Activated CD4-positive, alpha-beta T cell treated with anti-CD3 and anti-CD28 coated beads for 48 hours (primary cell): ENCODE measurements at regions not wholly inside any gene's neighbourhood (a gene's known extent, or its start where the extent isn't known, plus 50 kb on each side); places are given as distances from the start of the nearest gene placed in this dataset.
"Not testable (repeated sequence)": the region's sequence is repeated elsewhere in the genome, so short reads cannot be mapped to it uniquely, and the experiment has no call there.

Source experiments
- DNase-seq: peaks from one replicate; pipeline ENCODE4 v3.0.0-alpha.2; 2020

- DNase-seq: no peak
Observed at GRCh38 chr7:86592185-86592584, 51.5 kb upstream of the GRM3 start.

GRCh38 chr7:86574006-86574405, 69.7 kb upstream of the GRM3 start:
- DNase-seq: no peak

GRCh38 chr7:86558680-86559501, 84.8 kb upstream of the GRM3 start:
- no peak for DNase-seq

- no peak for DNase-seq
Observed at GRCh38 chr7:86534641-86535040, 109.1 kb upstream of the GRM3 start.

GRCh38 chr7:86504229-86504628, 139.5 kb upstream of the GRM3 start:
- DNase-seq: no peak

- DNase-seq: no peak
Observed at GRCh38 chr7:86499986-86500385, 143.7 kb upstream of the GRM3 start.

- DNase-seq: no peak
Observed at GRCh38 chr7:86485827-86486226, 157.9 kb upstream of the GRM3 start.

DNA sequence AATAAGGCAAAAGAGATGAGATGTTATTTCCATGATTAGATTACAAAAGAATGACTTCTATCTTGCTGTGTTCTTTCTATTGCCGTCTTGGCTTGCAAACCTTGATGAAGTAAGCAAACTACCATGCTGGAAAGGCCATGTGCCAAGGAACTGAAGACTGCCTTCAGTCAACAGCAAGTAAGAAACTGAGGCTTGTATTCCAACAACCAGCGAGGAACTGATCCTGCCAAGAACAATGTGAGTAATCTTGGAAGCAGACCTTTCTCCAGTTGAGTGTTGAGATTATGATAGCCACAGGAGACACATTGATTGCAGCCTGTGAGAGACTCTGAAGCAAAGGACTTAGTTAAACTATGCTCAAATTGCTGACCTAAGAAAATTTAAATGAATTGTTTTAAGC, 164.6 kb upstream of the GRM3 start:
- no peak for DNase-seq

GRCh38 chr7:86477343-86477935, 166.3 kb upstream of the GRM3 start:
- DNase-seq: no peak

DNA sequence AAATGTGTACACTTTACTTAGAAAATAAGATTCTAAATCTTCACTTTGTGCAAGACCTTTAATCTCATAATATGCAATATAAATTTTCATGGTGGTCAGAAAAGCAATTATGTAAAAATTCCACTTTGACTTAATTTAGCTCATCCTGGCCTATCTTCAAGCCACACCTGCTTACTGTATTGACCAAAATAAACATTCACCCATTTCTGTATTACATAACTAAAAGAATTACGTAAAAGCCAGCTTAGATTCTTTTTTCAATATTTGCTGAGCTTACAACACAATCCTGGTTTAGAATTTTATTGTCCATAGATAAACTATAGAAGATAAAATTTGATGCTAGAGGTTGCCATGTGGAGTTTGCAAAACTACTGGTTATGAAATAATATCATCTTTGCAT, 172.9 kb upstream of the GRM3 start:
- no peak for DNase-seq

GRCh38 chr7:86469680-86470295, 173.9 kb upstream of the GRM3 start:
- peak; percentile 60 for DNase-seq

- DNase-seq: no peak
Observed at GRCh38 chr7:86454753-86455152, 189.0 kb upstream of the GRM3 start.

- no peak for DNase-seq
Observed at GRCh38 chr7:86453454-86453853, 190.3 kb upstream of the GRM3 start.

DNA sequence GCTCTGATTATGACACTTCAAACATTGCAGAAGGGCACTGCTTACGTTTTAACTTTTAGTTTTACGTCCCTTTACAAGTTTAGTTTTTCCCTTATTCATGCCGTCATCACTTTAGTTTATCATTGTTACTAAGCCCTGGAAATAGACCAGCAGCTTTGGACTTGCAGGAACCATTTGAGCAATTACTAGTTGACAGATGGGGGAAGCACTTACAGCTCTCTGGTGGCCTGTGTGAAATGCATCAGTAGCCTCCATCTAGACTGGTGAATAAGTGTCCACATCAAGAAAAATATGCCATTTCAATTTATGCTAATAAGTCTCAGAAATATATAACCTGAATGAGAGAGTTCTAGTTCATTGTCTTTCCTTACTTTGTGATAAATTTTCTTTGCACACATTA, 194.9 kb upstream of the GRM3 start:
- DNase-seq: no peak

GRCh38 chr7:86445285-86445684, 198.4 kb upstream of the GRM3 start:
- no peak for DNase-seq

GRCh38 chr7:86444245-86444644, 199.5 kb upstream of the GRM3 start:
- no peak for DNase-seq

DNA sequence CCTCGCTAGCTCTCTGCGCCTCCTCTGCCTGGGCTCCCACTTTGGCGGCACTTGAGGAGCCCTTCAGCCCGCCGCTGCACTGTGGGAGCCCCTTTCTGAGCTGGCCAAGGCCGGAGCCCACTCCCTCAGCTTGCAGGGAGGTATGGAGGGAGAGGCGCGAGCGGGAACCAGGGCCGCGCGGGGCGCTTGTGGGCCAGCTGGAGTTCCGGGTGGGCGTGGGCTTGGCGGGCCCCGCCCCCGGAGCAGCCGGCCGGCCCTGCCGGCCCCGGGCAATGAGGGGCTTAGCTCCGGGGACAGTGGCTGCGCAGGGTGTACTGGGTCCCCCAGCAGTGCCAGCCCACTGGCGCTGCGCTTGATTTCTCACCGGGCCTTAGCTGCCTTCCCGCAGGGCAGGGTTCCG, 203.3 kb upstream of the GRM3 start:
- not testable (repeated sequence) for DNase-seq

DNA sequence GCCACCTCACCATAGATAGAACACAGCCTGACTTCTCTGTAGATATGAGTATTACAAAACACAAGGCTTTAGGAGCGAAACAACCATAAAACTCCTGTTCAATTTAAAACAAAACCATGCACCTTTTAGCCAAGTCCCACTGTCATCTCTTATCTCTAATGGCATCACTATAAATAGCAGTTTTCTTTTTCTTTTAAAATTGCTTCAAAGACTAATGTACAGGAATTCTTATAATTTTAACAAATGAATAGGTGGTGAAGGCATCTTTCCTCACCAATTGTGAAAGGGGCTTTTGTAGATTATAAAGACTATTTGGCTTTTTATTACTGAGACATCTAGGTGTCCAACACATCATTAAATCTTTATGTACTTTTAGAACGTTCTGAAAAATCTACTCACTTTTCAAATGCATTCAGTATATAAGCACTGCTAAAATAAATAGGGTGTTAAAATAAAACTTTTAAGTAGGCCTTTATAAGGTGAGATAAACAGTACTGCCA, 205.7 kb upstream of the GRM3 start:
- DNase-seq: no peak

DNA sequence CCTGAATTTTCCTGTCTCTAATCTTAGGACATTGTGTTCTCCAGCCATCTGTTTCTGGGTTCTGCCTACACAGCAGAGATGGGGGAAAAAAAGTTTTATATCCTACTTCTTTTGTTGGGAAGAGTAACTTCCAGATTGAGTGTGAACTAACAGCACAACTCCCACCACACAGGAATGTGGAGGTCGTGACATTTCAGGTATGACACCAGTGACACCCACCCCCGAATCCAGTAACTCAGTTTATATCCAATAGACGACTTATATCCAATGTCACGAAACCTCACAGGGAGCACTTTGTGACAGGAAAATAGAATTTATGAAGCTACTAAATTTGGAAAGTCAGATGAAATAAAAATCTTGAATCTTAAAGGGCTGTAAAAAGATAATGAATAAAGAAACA, 211.9 kb upstream of the GRM3 start:
- no peak for DNase-seq

DNA sequence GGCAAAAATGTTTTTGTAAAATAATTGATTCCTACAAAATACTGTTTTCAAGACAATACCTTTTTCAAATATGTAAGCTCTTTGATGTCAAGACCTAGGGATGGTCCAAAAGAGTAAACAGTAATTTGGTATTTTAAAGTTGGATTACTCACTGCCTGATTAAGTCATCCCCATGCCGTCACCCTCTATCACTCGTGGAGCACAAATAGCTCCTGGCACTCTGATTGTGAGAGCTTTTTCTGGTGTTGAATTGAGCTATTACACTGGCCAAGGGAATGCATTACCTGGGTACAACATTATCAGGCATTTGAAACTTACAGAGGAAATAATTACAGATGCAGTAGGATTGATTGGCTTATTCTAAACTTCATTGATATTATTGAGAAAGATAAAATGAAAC, 231.9 kb upstream of the GRM3 start:
- DNase-seq: no peak

- DNase-seq: no peak
Observed at GRCh38 chr7:86407291-86407690, 236.4 kb upstream of the GRM3 start.

DNA sequence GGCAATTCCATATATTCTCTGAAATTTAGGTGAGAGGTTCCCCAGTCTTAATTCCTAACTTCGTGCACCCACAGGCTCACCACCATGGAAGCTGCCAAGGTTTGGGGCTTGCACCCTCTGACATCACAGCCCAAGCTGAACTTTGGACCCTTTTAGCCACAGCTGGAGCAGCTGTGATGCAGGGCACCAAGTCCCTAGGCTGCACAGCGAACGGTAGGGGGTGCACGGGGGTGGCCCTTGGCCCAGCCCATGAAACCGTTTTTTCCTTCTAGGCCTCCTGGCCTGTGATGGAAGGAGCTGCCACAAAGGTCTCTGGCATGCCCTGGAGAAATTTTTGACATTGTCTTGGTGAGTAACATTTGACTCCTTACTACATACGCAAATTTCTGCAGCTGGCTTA, 251.9 kb upstream of the GRM3 start:
- DNase-seq: no peak

DNA sequence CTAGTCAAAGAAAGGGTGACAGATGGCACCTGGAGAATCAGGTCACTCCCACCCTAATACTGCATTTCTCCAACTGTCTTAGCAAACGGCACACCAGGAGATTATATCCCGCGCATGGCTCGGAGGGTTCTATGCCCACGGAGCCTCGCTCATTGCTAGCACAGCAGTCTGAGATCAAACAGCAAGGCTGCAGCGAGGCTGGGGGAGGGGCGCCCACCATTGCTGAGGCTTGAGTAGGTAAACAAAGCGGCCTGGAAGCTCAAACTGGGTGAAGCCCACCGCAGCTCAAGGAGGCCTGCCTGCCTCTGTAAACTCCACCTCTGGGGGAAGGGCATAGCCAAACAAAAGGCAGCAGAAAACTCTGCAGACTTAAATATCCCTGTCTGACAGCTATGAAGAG, 268.1 kb upstream of the GRM3 start:
- DNase-seq: not testable (repeated sequence)

GRCh38 chr7:86372262-86372661, 271.4 kb upstream of the GRM3 start:
- DNase-seq: no peak
